HUES6 (cell line): ENCODE measurements at regions not wholly inside any gene's neighbourhood (a gene's known extent, or its start where the extent isn't known, plus 50 kb on each side); places are given as distances from the start of the nearest gene placed in this dataset.

ENCODE experiments used
- H3K27ac ChIP-seq: 2 replicates; pipeline ENCODE4 v1.7.0; 2013; ENCODE audit warnings: low read depth, mild to moderate bottlenecking, low read length, inconsistent platforms
- H3K27me3 ChIP-seq: 2 replicates; pipeline ENCODE4 v1.6.1; 2013; ENCODE audit warnings: low read length; ENCODE audit not compliant: control insufficient read depth, insufficient read depth
- H3K36me3 ChIP-seq: 2 replicates; pipeline ENCODE4 v1.6.1; 2013; ENCODE audit warnings: low read length; ENCODE audit not compliant: control insufficient read depth, insufficient read depth
- H3K4me1 ChIP-seq: 2 replicates; pipeline ENCODE4 v1.6.1; 2013; ENCODE audit warnings: low read length; ENCODE audit not compliant: control insufficient read depth, insufficient read depth
- H3K4me3 ChIP-seq: 2 replicates; pipeline ENCODE4 v1.5.1; 2013; ENCODE audit warnings: low read depth, low read length
- H3K9ac ChIP-seq: one replicate; pipeline ENCODE4 v1.6.1; 2013; ENCODE audit warnings: mild to moderate bottlenecking, low read length
- H3K9me3 ChIP-seq: 2 replicates; pipeline ENCODE4 v1.6.1; 2013; ENCODE audit warnings: low read depth, low read length; ENCODE audit not compliant: control insufficient read depth, insufficient read depth

DNA sequence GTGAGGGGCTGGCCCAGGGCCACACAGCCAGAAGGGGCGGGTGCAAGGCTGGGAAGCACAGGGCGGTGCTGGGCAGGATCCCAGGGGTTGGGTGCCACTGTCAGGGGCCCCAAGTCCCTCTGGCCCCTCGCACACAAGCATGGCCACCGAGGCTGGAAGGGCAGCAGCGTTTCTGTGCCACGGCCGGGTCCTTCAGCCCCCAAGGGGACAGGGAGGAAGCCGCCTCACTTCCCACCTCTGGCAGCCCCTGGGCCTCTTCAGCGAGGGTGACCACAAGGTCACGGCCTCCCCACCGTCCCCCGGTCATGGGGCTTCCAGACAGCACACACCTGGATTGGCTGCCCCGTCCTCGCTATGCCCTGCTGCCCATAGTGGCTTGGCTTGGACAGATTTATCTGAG is 77.1 kb upstream of the TTC34 start:
- peaks cover 4% of the 10 kb centered on the region; the same call in 1 of the 2 replicates for H3K27me3 ChIP-seq
- no peak overlapping the region for H3K9ac ChIP-seq
- H3K4me1 ChIP-seq: no peaks in the 10 kb centered on the region
- H3K27ac ChIP-seq: no peak overlapping the region
- no peaks in the 10 kb centered on the region for H3K36me3 ChIP-seq
- no peak overlapping the region for H3K4me3 ChIP-seq
- no peaks in the 10 kb centered on the region; the same call in 1 of the 2 replicates for H3K9me3 ChIP-seq

GRCh38 chr1:2879026-2879425 is 77.5 kb upstream of the TTC34 start:
- no peak overlapping the region for H3K27ac ChIP-seq
- no peaks in the 10 kb centered on the region; the same call in 1 of the 2 replicates for H3K9me3 ChIP-seq
- no peak overlapping the region for H3K4me3 ChIP-seq
- peaks cover 4% of the 10 kb centered on the region; the same call in 1 of the 2 replicates for H3K27me3 ChIP-seq
- H3K36me3 ChIP-seq: no peaks in the 10 kb centered on the region
- H3K4me1 ChIP-seq: no peaks in the 10 kb centered on the region
- no peak overlapping the region for H3K9ac ChIP-seq

DNA sequence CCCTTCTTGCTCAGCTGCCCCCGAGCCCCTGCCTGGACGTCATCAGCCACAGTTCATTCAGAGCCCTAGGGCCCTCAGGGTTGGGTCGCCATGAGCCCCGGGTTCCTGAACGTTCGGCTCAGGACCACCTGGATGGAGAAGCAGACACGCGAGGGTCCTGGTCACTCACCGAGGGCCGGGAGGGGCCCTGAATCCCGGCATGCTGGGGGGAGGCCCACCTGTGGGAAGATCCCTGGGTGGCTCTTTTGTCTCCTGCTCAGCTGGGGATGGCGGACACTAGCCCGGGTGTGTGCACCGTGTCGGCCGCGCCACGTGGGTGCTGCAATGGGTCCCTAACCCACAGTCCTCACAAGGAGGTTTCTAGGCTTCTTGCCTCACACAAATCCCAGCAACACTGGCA is 78.1 kb upstream of the TTC34 start:
- no peak overlapping the region for H3K9ac ChIP-seq
- H3K9me3 ChIP-seq: no peaks in the 10 kb centered on the region; the same call in 1 of the 2 replicates
- no peak overlapping the region for H3K4me3 ChIP-seq
- no peak overlapping the region for H3K27ac ChIP-seq
- H3K27me3 ChIP-seq: peaks cover 4% of the 10 kb centered on the region; the same call in 1 of the 2 replicates
- H3K4me1 ChIP-seq: no peaks in the 10 kb centered on the region
- no peaks in the 10 kb centered on the region for H3K36me3 ChIP-seq

DNA sequence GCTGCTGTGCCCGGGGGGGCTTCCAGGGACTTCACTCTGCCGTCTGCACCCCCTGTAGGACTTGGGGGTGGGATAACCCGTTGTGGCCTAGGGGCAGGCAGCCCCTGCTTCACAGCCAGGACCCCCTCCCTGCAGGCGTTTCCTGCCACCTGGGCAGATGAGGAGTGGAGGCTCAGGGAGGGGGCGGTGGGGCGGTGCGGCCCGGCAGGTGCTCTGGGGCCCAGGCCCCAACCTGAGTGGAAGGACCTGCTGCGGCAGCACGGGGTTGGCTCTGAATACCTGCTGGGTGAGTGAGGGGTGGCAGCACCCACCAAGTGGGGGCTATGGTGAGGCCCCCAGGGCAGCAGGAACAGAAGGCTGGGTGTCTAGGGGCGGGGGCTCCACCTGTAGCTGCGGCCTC is 78.6 kb upstream of the TTC34 start:
- H3K36me3 ChIP-seq: no peaks in the 10 kb centered on the region
- no peak overlapping the region for H3K27ac ChIP-seq
- H3K4me3 ChIP-seq: no peak overlapping the region
- no peaks in the 10 kb centered on the region for H3K4me1 ChIP-seq
- H3K9ac ChIP-seq: no peak overlapping the region
- H3K27me3 ChIP-seq: peaks cover 4% of the 10 kb centered on the region; the same call in 1 of the 2 replicates
- no peaks in the 10 kb centered on the region; the same call in 1 of the 2 replicates for H3K9me3 ChIP-seq

DNA sequence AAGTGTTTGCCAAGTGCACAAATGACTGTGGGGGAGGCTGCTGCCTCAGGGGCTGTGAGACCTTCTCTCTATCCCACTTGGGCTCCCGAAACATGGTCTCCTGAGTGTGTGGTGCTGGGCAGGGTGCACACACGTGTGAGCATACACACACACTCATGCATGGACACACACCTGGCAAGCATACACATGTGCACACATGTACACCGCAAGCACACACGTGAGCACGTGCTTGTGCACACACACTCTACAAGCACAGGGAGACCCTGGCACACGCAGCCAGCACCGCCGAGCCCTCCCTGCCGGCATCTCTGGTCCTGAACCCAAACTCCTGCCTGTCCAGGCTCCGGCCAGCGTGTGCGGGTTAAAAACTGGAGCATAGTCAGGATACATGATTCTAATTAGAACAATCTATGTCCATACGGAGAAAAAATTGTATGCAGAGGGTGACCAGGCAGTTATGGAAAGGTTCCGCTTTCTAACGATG is 79.4 kb upstream of the TTC34 start:
- Histone ChIP-seq H3K4me3 (no peak overlapping the region), H3K36me3 (no peaks in the 10 kb centered on the region), H3K9ac (no peak overlapping the region), H3K4me1 (no peaks in the 10 kb centered on the region), H3K27ac (no peak overlapping the region), H3K27me3 (peaks cover 4% of the 10 kb centered on the region; the same call in 1 of the 2 replicates), H3K9me3 (no peaks in the 10 kb centered on the region; the same call in 1 of the 2 replicates)

GRCh38 chr1:2881556-2881955 is 80.1 kb upstream of the TTC34 start:
- Histone ChIP-seq H3K4me1 (no peaks in the 10 kb centered on the region), H3K36me3 (no peaks in the 10 kb centered on the region), H3K27me3 (peaks cover under 1% of the 10 kb centered on the region; the same call in 1 of the 2 replicates), H3K27ac (no peak overlapping the region), H3K4me3 (no peak overlapping the region), H3K9me3 (no peaks in the 10 kb centered on the region; the same call in 1 of the 2 replicates), H3K9ac (no peak overlapping the region)

GRCh38 chr1:2882966-2883696 is 81.6 kb upstream of the TTC34 start:
- no peak overlapping the region for H3K27ac ChIP-seq
- no peaks in the 10 kb centered on the region; the same call in 1 of the 2 replicates for H3K9me3 ChIP-seq
- H3K27me3 ChIP-seq: no peaks in the 10 kb centered on the region
- H3K36me3 ChIP-seq: no peaks in the 10 kb centered on the region
- no peak overlapping the region for H3K4me3 ChIP-seq
- no peaks in the 10 kb centered on the region for H3K4me1 ChIP-seq
- no peak overlapping the region for H3K9ac ChIP-seq

GRCh38 chr1:2885001-2885400 is 83.5 kb upstream of the TTC34 start:
- no peak overlapping the region for H3K4me3 ChIP-seq
- H3K36me3 ChIP-seq: no peaks in the 10 kb centered on the region
- no peak overlapping the region for H3K27ac ChIP-seq
- no peaks in the 10 kb centered on the region; the same call in 1 of the 2 replicates for H3K9me3 ChIP-seq
- H3K27me3 ChIP-seq: no peaks in the 10 kb centered on the region
- no peak overlapping the region for H3K9ac ChIP-seq
- H3K4me1 ChIP-seq: no peaks in the 10 kb centered on the region; the same call in 1 of the 2 replicates

DNA sequence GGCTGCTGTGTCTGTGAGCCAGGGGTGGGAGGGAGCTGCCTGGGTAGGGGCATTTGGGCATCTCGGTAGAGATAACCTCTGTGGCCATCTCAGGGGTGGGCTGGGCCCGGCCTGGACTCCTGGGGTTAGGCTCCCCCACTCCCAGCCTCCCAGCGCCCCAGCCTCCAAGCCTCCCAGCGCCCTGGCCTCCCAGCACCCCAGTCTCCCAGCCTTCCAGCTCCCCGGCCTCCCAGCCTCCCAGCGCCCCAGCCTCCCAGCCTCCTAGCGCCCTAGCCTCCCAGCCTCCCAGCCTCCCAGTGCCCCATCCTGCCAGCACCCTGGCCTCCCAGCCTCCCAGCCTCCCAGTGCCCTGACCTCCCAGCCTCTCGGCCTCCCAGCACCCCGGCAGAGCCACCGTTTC is 85.1 kb upstream of the TTC34 start:
- Histone ChIP-seq H3K4me3 (no peak overlapping the region), H3K9me3 (no peaks in the 10 kb centered on the region; the same call in 1 of the 2 replicates), H3K9ac (no peak overlapping the region), H3K4me1 (no peaks in the 10 kb centered on the region; the same call in 1 of the 2 replicates), H3K36me3 (no peaks in the 10 kb centered on the region), H3K27me3 (no peaks in the 10 kb centered on the region), H3K27ac (no peak overlapping the region)

DNA sequence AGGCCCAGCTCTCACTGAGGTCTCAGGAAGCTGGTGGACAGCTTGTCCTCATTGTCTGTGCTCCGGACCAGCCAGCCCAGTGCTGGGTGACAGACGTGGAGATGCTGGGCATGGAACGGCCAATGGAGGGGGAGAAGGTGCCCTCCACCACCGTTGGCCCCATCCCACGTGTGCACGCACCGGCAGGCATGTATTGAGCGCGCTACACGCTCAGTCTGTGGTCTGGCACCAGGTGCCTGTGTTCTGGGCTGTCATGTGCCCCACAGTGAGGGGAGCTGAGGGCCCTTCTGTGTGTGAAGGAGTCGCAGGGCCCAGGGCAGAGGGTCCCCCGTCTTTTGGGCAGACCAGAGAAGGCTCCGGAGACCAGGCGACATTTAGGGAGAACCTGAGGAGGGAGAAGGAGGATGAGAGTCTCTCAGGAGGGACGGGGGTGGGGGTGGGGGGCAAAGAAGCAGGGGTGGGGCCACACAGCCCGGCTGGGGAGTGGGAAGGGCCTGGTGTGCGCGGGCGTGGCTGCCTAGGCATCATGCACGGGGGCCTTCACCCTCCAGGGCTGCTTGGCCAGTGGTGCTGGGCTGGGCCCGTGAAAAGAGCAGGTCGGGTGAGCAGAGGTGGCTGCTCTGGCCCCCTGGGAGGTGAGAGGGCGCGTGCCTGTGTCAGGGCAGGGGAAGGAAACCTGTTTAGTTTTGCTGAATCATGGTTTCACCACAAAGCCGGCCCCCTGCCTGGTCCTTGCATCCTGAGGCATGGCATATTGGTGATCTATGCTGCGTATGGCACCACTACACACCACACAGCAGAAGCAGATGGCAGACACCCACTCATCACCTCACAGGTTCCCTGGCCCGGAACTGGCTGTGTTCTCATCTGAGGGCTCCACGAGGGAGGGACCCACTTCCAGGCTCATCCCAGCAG is 86.7 kb upstream of the TTC34 start:
- no peaks in the 10 kb centered on the region for H3K27me3 ChIP-seq

More for the DNA sequence above, 86.7 kb upstream of the TTC34 start:
- Histone ChIP-seq H3K27ac (no peak overlapping the region), H3K9ac (no peak overlapping the region), H3K9me3 (peaks cover 1% of the 10 kb centered on the region; the same call in 1 of the 2 replicates), H3K4me1 (no peaks in the 10 kb centered on the region; the same call in 1 of the 2 replicates), H3K36me3 (no peaks in the 10 kb centered on the region), H3K4me3 (no peak overlapping the region)
